ENCODE measurements at regions not wholly inside any gene's neighbourhood (a gene's known extent, or its start where the extent isn't known, plus 50 kb on each side); places are given as distances from the start of the nearest gene placed in this dataset.
"Not testable (repeated sequence)": the region's sequence is repeated elsewhere in the genome, so short reads cannot be mapped to it uniquely, and the experiment has no call there.

GRCh38 chr21:28482657-28483056, 510.0 kb downstream of the LTN1 start:
- Histone ChIP-seq H3K36me3 (ENCODE audit: control insufficient read depth, insufficient read depth, low read length) (no peaks in the 10 kb centered on the region), H3K27me3 (ENCODE audit: control insufficient read depth, insufficient read depth, low read length, poor library complexity, severe bottlenecking) (no peaks in the 10 kb centered on the region), H3K4me1 (ENCODE audit: control insufficient read depth, insufficient read depth, low read length) (no peaks in the 10 kb centered on the region), H3K9ac (ENCODE audit: extremely low read depth, low read length, poor library complexity, severe bottlenecking) (no peak overlapping the region), H3K9me3 (ENCODE audit: control insufficient read depth, low read length) (peaks cover 7% of the 10 kb centered on the region), H3K27ac (ENCODE audit: low read depth, low read length) (no peak overlapping the region), H3K4me3 (ENCODE audit: low read length) (no peak overlapping the region)
- DNase-seq: no peak
- Mint-ChIP-seq H3K4me1 (no peaks in the 10 kb centered on the region), H3K36me3 (ENCODE audit: low read depth) (no peaks in the 10 kb centered on the region), H3K4me3 (no peak overlapping the region), H3K27me3 (ENCODE audit: insufficient read depth) (no peaks in the 10 kb centered on the region), H3K9me3 (peaks cover 8% of the 10 kb centered on the region), H3K27ac (no peak overlapping the region)
- WGBS, 2 experiments (ENCODE audit: insufficient coverage in 1 of 2, insufficient read length in 1 of 2): 85 to 100% methylated on average over 4 of the region's 4 CpGs
- TF ChIP-seq CTCF (conservative IDR thresholded peaks at IDR 0.05): no peak

GRCh38 chr21:28480470-28480869, 512.2 kb downstream of the LTN1 start:
- 75 to 93% methylated on average over 4 to 5 of the region's 5 CpGs for WGBS, 2 experiments (ENCODE audit: insufficient coverage in 1 of 2, insufficient read length in 1 of 2)
- no peaks in the 10 kb centered on the region for H3K36me3 Mint-ChIP-seq (ENCODE audit: low read depth)

GRCh38 chr21:28473530-28474220, 519.0 kb downstream of the LTN1 start:
- no peak for DNase-seq
- Histone ChIP-seq H3K27me3 (ENCODE audit: control insufficient read depth, insufficient read depth, low read length, poor library complexity, severe bottlenecking) (no peaks in the 10 kb centered on the region), H3K9ac (ENCODE audit: extremely low read depth, low read length, poor library complexity, severe bottlenecking) (no peak overlapping the region), H3K27ac (ENCODE audit: low read depth, low read length) (no peak overlapping the region), H3K9me3 (ENCODE audit: control insufficient read depth, low read length) (peaks cover 12% of the 10 kb centered on the region), H3K36me3 (ENCODE audit: control insufficient read depth, insufficient read depth, low read length) (no peaks in the 10 kb centered on the region), H3K4me1 (ENCODE audit: control insufficient read depth, insufficient read depth, low read length) (no peaks in the 10 kb centered on the region), H3K4me3 (ENCODE audit: low read length) (no peak overlapping the region)
- no peaks in the 10 kb centered on the region for H3K4me1 Mint-ChIP-seq
- H3K4me3 Mint-ChIP-seq: no peak overlapping the region
- WGBS, 2 experiments (ENCODE audit: insufficient coverage in 1 of 2, insufficient read length in 1 of 2): 86 to 94% methylated on average over 1 of the region's 2 CpGs
- no peak for TF ChIP-seq CTCF (conservative IDR thresholded peaks at IDR 0.05)
- H3K27ac Mint-ChIP-seq: no peak overlapping the region
- H3K9me3 Mint-ChIP-seq: peaks cover 20% of the 10 kb centered on the region
- no peaks in the 10 kb centered on the region for H3K27me3 Mint-ChIP-seq (ENCODE audit: insufficient read depth)
- H3K36me3 Mint-ChIP-seq (ENCODE audit: low read depth): no peaks in the 10 kb centered on the region

More at GRCh38 chr21:28480470-28480869, 512.2 kb downstream of the LTN1 start:
- no peak overlapping the region for H3K4me3 ChIP-seq (ENCODE audit: low read length)
- no peak for DNase-seq
- no peak overlapping the region for H3K9ac ChIP-seq (ENCODE audit: extremely low read depth, low read length, poor library complexity, severe bottlenecking)
- H3K27me3 ChIP-seq (ENCODE audit: control insufficient read depth, insufficient read depth, low read length, poor library complexity, severe bottlenecking): no peaks in the 10 kb centered on the region
- Mint-ChIP-seq H3K27me3 (ENCODE audit: insufficient read depth) (no peaks in the 10 kb centered on the region), H3K9me3 (peaks cover 20% of the 10 kb centered on the region), H3K4me1 (no peaks in the 10 kb centered on the region), H3K4me3 (no peak overlapping the region), H3K27ac (no peak overlapping the region)
- no peak overlapping the region for H3K27ac ChIP-seq (ENCODE audit: low read depth, low read length)
- peaks cover 12% of the 10 kb centered on the region for H3K9me3 ChIP-seq (ENCODE audit: control insufficient read depth, low read length)
- H3K36me3 ChIP-seq (ENCODE audit: control insufficient read depth, insufficient read depth, low read length): no peaks in the 10 kb centered on the region
- H3K4me1 ChIP-seq (ENCODE audit: control insufficient read depth, insufficient read depth, low read length): no peaks in the 10 kb centered on the region
- TF ChIP-seq CTCF (conservative IDR thresholded peaks at IDR 0.05): no peak

- H3K4me3 ChIP-seq (ENCODE audit: low read length); H3K27ac ChIP-seq (ENCODE audit: low read depth, low read length); H3K27me3 ChIP-seq (ENCODE audit: control insufficient read depth, insufficient read depth, low read length, poor library complexity, severe bottlenecking); H3K9ac ChIP-seq (ENCODE audit: extremely low read depth, low read length, poor library complexity, severe bottlenecking); H3K36me3 ChIP-seq (ENCODE audit: control insufficient read depth, insufficient read depth, low read length); H3K9me3 ChIP-seq (ENCODE audit: control insufficient read depth, low read length); H3K4me3 Mint-ChIP-seq; H3K27ac Mint-ChIP-seq; DNase-seq; H3K4me1 ChIP-seq (ENCODE audit: control insufficient read depth, insufficient read depth, low read length); H3K4me1 Mint-ChIP-seq; H3K36me3 Mint-ChIP-seq (ENCODE audit: low read depth); H3K27me3 Mint-ChIP-seq (ENCODE audit: insufficient read depth): not testable (repeated sequence)
- peaks cover 11% of the 10 kb centered on the region for H3K9me3 Mint-ChIP-seq
- whole genome bisulfite sequencing, 2 experiments (ENCODE audit: insufficient coverage in 1 of 2, insufficient read length in 1 of 2): 96% methylated on average over 2 of the region's 2 CpGs; no CpG with 5 or more reads in 1 of the 2 experiments
These were observed 520.1 kb downstream of the LTN1 start for GRCh38 chr21:28472543-28472942.

All from endodermal cell (in vitro differentiated cells).